ENCODE measurements at regions not wholly inside any gene's neighbourhood (a gene's known extent, or its start where the extent isn't known, plus 50 kb on each side); places are given as distances from the start of the nearest gene placed in this dataset.

DNA sequence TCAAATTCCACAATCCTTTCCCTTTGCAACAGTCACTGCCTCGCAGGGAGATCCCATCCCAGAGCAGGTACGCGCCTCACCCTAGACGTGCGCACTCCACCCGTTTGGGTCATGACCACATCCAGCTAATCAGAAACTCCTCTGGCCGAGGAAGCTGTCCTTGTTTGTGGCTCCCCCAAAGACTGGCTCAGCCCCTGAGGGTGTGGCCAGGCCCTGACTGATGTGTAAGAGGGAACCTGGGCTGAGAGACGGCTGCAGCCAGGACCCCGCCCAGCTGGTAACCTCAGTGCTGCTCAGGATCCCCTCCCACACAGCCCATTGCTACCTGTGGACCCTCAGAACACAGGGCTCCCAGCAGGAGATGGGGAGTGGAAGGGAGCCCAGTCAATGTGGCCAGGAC, 183.2 kb upstream of the SFSWAP start:
- TF ChIP-seq EP300 (IDR thresholded peaks at IDR 0.05) (no peak), CTCF (IDR thresholded peaks at IDR 0.05) (no peak), POLR2A (IDR thresholded peaks at IDR 0.05) (no peak), POLR2AphosphoS5 (IDR thresholded peaks at IDR 0.05) (no peak)
- Histone ChIP-seq H3K4me1 (no peaks in the 10 kb centered on the region), H3K27me3 (peaks cover 43% of the 10 kb centered on the region), H3K9me3 (no peaks in the 10 kb centered on the region), H3K36me3 (no peaks in the 10 kb centered on the region), H3K27ac (no peak overlapping the region), H3K4me3 (no peak overlapping the region)
- 84% methylated on average over 8 of the region's 9 CpGs for WGBS
- DNase-seq (ENCODE audit: low spot score in 2 of 2) = no peak

- Histone ChIP-seq H3K27ac (no peak overlapping the region), H3K4me3 (no peak overlapping the region), H3K36me3 (no peaks in the 10 kb centered on the region), H3K4me1 (no peaks in the 10 kb centered on the region), H3K9me3 (no peaks in the 10 kb centered on the region), H3K27me3 (peaks cover 44% of the 10 kb centered on the region)
- no peak for DNase-seq (ENCODE audit: low spot score in 2 of 2)
- TF ChIP-seq POLR2AphosphoS5 (IDR thresholded peaks at IDR 0.05) (no peak), EP300 (IDR thresholded peaks at IDR 0.05) (no peak), CTCF (IDR thresholded peaks at IDR 0.05) (no peak), POLR2A (IDR thresholded peaks at IDR 0.05) (no peak)
- 85% methylated on average over 11 of the region's 11 CpGs for WGBS
Observed at GRCh38 chr12:131528144-131528543, 182.7 kb upstream of the SFSWAP start.

GRCh38 chr12:131528667-131529066, 182.2 kb upstream of the SFSWAP start:
- no peaks in the 10 kb centered on the region for H3K9me3 ChIP-seq
- TF ChIP-seq POLR2A (IDR thresholded peaks at IDR 0.05) (no peak), EP300 (IDR thresholded peaks at IDR 0.05) (no peak), POLR2AphosphoS5 (IDR thresholded peaks at IDR 0.05) (no peak), CTCF (IDR thresholded peaks at IDR 0.05) (no peak)
- 71% methylated on average over 4 of the region's 5 CpGs for whole genome bisulfite sequencing
- H3K27me3 ChIP-seq = peaks cover 46% of the 10 kb centered on the region
- H3K4me3 ChIP-seq = no peak overlapping the region
- no peak for DNase-seq (ENCODE audit: low spot score in 2 of 2)
- H3K4me1 ChIP-seq = no peaks in the 10 kb centered on the region
- H3K27ac ChIP-seq = no peak overlapping the region
- no peaks in the 10 kb centered on the region for H3K36me3 ChIP-seq

GRCh38 chr12:131529196-131530040, 181.5 kb upstream of the SFSWAP start:
- WGBS = 88% methylated on average over 17 of the region's 18 CpGs
- H3K27me3 ChIP-seq = peaks cover 39% of the 10 kb centered on the region
- H3K4me3 ChIP-seq = no peak overlapping the region
- no peak for DNase-seq (ENCODE audit: low spot score in 2 of 2)
- H3K9me3 ChIP-seq = no peaks in the 10 kb centered on the region
- no peaks in the 10 kb centered on the region for H3K36me3 ChIP-seq
- H3K4me1 ChIP-seq = no peaks in the 10 kb centered on the region
- no peak overlapping the region for H3K27ac ChIP-seq
- TF ChIP-seq POLR2AphosphoS5 (IDR thresholded peaks at IDR 0.05) (no peak), EP300 (IDR thresholded peaks at IDR 0.05) (no peak), POLR2A (IDR thresholded peaks at IDR 0.05) (no peak), CTCF (IDR thresholded peaks at IDR 0.05) (no peak)

DNA sequence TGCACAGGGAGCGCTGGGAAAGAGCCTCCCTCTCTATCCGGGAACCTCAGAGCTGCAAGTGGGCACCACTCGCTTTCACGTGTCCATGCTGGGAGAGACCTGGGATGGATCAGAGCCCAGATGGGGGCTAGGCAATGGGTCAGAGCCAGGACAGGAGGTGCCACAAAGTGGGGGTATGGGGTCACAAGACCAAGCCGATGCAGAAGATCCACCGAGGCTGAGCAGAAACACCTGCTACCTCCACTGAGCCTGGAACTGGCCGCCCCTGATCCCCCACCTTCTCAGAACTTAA, 180.9 kb upstream of the SFSWAP start:
- H3K4me3 ChIP-seq = no peak overlapping the region
- peaks cover 35% of the 10 kb centered on the region for H3K27me3 ChIP-seq
- no peak for TF ChIP-seq CTCF (IDR thresholded peaks at IDR 0.05)
- no peak for TF ChIP-seq POLR2A (IDR thresholded peaks at IDR 0.05)
- TF ChIP-seq EP300 (IDR thresholded peaks at IDR 0.05) = no peak
- TF ChIP-seq POLR2AphosphoS5 (IDR thresholded peaks at IDR 0.05) = no peak
- no peaks in the 10 kb centered on the region for H3K9me3 ChIP-seq
- no peak overlapping the region for H3K27ac ChIP-seq
- no peaks in the 10 kb centered on the region for H3K36me3 ChIP-seq
- DNase-seq (ENCODE audit: low spot score in 2 of 2) = no peak
- H3K4me1 ChIP-seq = no peaks in the 10 kb centered on the region
- 87% methylated on average over 7 of the region's 7 CpGs for WGBS

Measured in suprapubic skin (tissue), 4 donors.